Naive B cell (primary cell): ENCODE measurements at regions not wholly inside any gene's neighbourhood (a gene's known extent, or its start where the extent isn't known, plus 50 kb on each side); places are given as distances from the start of the nearest gene placed in this dataset.
A peak's percentile ranks its signal among the peaks of the same experiment; 100 is the strongest.

Source experiments
- ATAC-seq, 2 donors: fragments of 150-1000 bp; cut with Tn5 transposase; 2 replicates each; pipeline ENCODE4 v1.10.0; 2021; ENCODE audit warnings: low read depth in 2 of 2, mild to moderate bottlenecking in 2 of 2, moderate library complexity in 2 of 2
- DNase-seq: peaks from one replicate; pipeline ENCODE4 v3.0.0; 2022
- H3K27ac Mint-ChIP-seq, 6 donors: one replicate each; pipeline ENCODE4 v1.8.0; 2020 to 2022; ENCODE audit warnings: mild to moderate bottlenecking in 6 of 6, mixed read lengths in 6 of 6, moderate library complexity in 5 of 6, inconsistent platforms in 2 of 6
- H3K27me3 Mint-ChIP-seq, 3 donors: one replicate each; pipeline ENCODE4 v1.8.0; 2021 to 2022; ENCODE audit warnings: mixed read lengths in 3 of 3, mild to moderate bottlenecking in 1 of 3
- H3K36me3 Mint-ChIP-seq, 2 donors: one replicate each; pipeline ENCODE4 v1.8.0; 2020 to 2022; ENCODE audit warnings: mixed read lengths in 2 of 2, inconsistent platforms in 1 of 2, mild to moderate bottlenecking in 1 of 2
- H3K4me1 Mint-ChIP-seq, 3 donors: one replicate each; pipeline ENCODE4 v1.8.0; 2020 to 2022; ENCODE audit warnings: mixed read lengths in 3 of 3, inconsistent platforms in 1 of 3, mild to moderate bottlenecking in 1 of 3, moderate library complexity in 1 of 3
- H3K4me3 Mint-ChIP-seq, 8 donors: one replicate each; pipeline ENCODE4 v1.8.0; 2020 to 2022; ENCODE audit warnings: mild to moderate bottlenecking in 8 of 8, mixed read lengths in 8 of 8, moderate library complexity in 8 of 8, inconsistent platforms in 2 of 8
- H3K9me3 Mint-ChIP-seq, 7 donors: one replicate each; pipeline ENCODE4 v1.8.0; 2020 to 2022; ENCODE audit warnings: mixed read lengths in 7 of 7, mild to moderate bottlenecking in 5 of 7, inconsistent platforms in 2 of 7, moderate library complexity in 1 of 7

GRCh38 chr15:25955628-25956027, 92.5 kb upstream of the ATP10A start:
- Mint-ChIP-seq H3K9me3 (peaks cover 0 to 29% (median 22%) of the 10 kb centered on the region in 7 donors), H3K4me3 (no peak overlapping the region), H3K27me3 (peaks cover 14 to 26% (median 19%) of the 10 kb centered on the region in 3 donors), H3K27ac (no peak overlapping the region), H3K36me3 (peaks cover 0 to 13% of the 10 kb centered on the region in 2 donors), H3K4me1 (no peaks in the 10 kb centered on the region)
- ATAC-seq (no peak), DNase-seq (no peak)

- peaks cover 6 to 16% (median 8%) of the 10 kb centered on the region in 3 donors for H3K27me3 Mint-ChIP-seq
- H3K27ac Mint-ChIP-seq = no peak overlapping the region
- no peak for ATAC-seq
- DNase-seq = no peak
- H3K9me3 Mint-ChIP-seq = peaks cover 0 to 34% (median 20%) of the 10 kb centered on the region in 7 donors
- no peak overlapping the region for H3K4me3 Mint-ChIP-seq
- no peaks in the 10 kb centered on the region for H3K4me1 Mint-ChIP-seq
- H3K36me3 Mint-ChIP-seq = peaks cover 0 to 13% of the 10 kb centered on the region in 2 donors
Measured at GRCh38 chr15:25954398-25954797, 91.3 kb upstream of the ATP10A start.

- Mint-ChIP-seq H3K4me1 (peaks cover 3 to 6% (median 5%) of the 10 kb centered on the region in 3 donors), H3K27ac (no peak overlapping the region), H3K36me3 (peaks cover 0 to 13% of the 10 kb centered on the region in 2 donors), H3K4me3 (no peak overlapping the region), H3K9me3 (peaks cover 0 to 34% (median 23%) of the 10 kb centered on the region in 7 donors), H3K27me3 (peaks cover 0 to 8% (median 6%) of the 10 kb centered on the region in 3 donors)
- DNase-seq (no peak), ATAC-seq (no peak)
Measured at GRCh38 chr15:25950014-25950413, 86.9 kb upstream of the ATP10A start.

GRCh38 chr15:25947323-25948314, 84.5 kb upstream of the ATP10A start:
- Mint-ChIP-seq H3K36me3 (peaks cover 0 to under 1% of the 10 kb centered on the region in 2 donors), H3K27ac (peak overlapping the region in 1 of 6 donors; percentile 41), H3K4me1 (peaks cover 3 to 8% (median 5%) of the 10 kb centered on the region in 3 donors), H3K27me3 (peaks cover 0 to 6% (median 0%) of the 10 kb centered on the region in 3 donors), H3K4me3 (peak overlapping the region in 1 of 8 donors; percentile 41), H3K9me3 (peaks cover 0 to 15% (median 6%) of the 10 kb centered on the region in 7 donors)
- no peak for ATAC-seq
- DNase-seq = no peak

GRCh38 chr15:25946241-25946805, 83.2 kb upstream of the ATP10A start:
- Mint-ChIP-seq H3K4me1 (peaks cover 3 to 8% (median 5%) of the 10 kb centered on the region in 3 donors), H3K4me3 (no peak overlapping the region), H3K36me3 (no peaks in the 10 kb centered on the region), H3K9me3 (peaks cover 0 to 5% (median 0%) of the 10 kb centered on the region in 7 donors), H3K27me3 (no peaks in the 10 kb centered on the region), H3K27ac (no peak overlapping the region)
- DNase-seq (no peak), ATAC-seq (no peak)

GRCh38 chr15:25944386-25944785, 81.3 kb upstream of the ATP10A start:
- Mint-ChIP-seq H3K27me3 (no peaks in the 10 kb centered on the region), H3K4me1 (peaks cover 14 to 24% (median 22%) of the 10 kb centered on the region in 3 donors), H3K36me3 (no peaks in the 10 kb centered on the region), H3K4me3 (no peak overlapping the region), H3K9me3 (peaks cover 0 to 3% (median 0%) of the 10 kb centered on the region in 7 donors), H3K27ac (no peak overlapping the region)
- DNase-seq = no peak
- no peak for ATAC-seq

GRCh38 chr15:25943831-25944230, 80.7 kb upstream of the ATP10A start:
- Mint-ChIP-seq H3K9me3 (peaks cover 0 to 2% (median 0%) of the 10 kb centered on the region in 7 donors), H3K27me3 (no peaks in the 10 kb centered on the region), H3K4me3 (no peak overlapping the region), H3K4me1 (peaks cover 19 to 29% (median 28%) of the 10 kb centered on the region in 3 donors), H3K36me3 (no peaks in the 10 kb centered on the region), H3K27ac (no peak overlapping the region)
- ATAC-seq (no peak), DNase-seq (no peak)

- peak; percentile 90 to 96 for ATAC-seq
Measured at GRCh38 chr15:25939122-25939521, 76.0 kb upstream of the ATP10A start.

GRCh38 chr15:25937796-25938195, 74.7 kb upstream of the ATP10A start:
- Mint-ChIP-seq H3K4me1 (peaks cover 34 to 46% (median 40%) of the 10 kb centered on the region in 3 donors), H3K36me3 (no peaks in the 10 kb centered on the region), H3K27ac (peak overlapping the region in 2 of 6 donors; percentile 67 to 68), H3K9me3 (peaks cover 0 to 2% (median 0%) of the 10 kb centered on the region in 7 donors), H3K4me3 (peak overlapping the region in 2 of 8 donors; percentile 16 to 47), H3K27me3 (peaks cover 9 to 11% (median 11%) of the 10 kb centered on the region in 3 donors)
- ATAC-seq = no peak
- DNase-seq = no peak

More at GRCh38 chr15:25939122-25939521, 76.0 kb upstream of the ATP10A start:
- Mint-ChIP-seq H3K4me3 (peak overlapping the region in 7 of 8 donors; percentile 9 to 83 (median 68)), H3K36me3 (no peaks in the 10 kb centered on the region), H3K27me3 (no peaks in the 10 kb centered on the region), H3K4me1 (peaks cover 27 to 36% (median 31%) of the 10 kb centered on the region in 3 donors), H3K27ac (peak overlapping the region in 3 of 6 donors; percentile 45 to 88 (median 88)), H3K9me3 (peaks cover 0 to 2% (median 0%) of the 10 kb centered on the region in 7 donors)
- DNase-seq = peak; percentile 76

- H3K36me3 Mint-ChIP-seq = no peaks in the 10 kb centered on the region
- H3K4me3 Mint-ChIP-seq = no peak overlapping the region
- ATAC-seq (no peak), DNase-seq (no peak)
- no peak overlapping the region for H3K27ac Mint-ChIP-seq
- peaks cover 33 to 43% (median 39%) of the 10 kb centered on the region in 3 donors for H3K4me1 Mint-ChIP-seq
- H3K9me3 Mint-ChIP-seq = peaks cover 0 to 2% (median 0%) of the 10 kb centered on the region in 7 donors
- H3K27me3 Mint-ChIP-seq = peaks cover 9 to 11% (median 11%) of the 10 kb centered on the region in 3 donors
Measured at GRCh38 chr15:25936004-25936403, 72.9 kb upstream of the ATP10A start.

GRCh38 chr15:25933456-25934158, 70.5 kb upstream of the ATP10A start:
- peak; percentile 86 to 88 for ATAC-seq
- DNase-seq = peak; percentile 47
- Mint-ChIP-seq H3K27me3 (peaks cover 17 to 31% (median 27%) of the 10 kb centered on the region in 3 donors), H3K27ac (peak overlapping the region in 4 of 6 donors; percentile 39 to 78 (median 66)), H3K9me3 (peaks cover 7 to 23% (median 19%) of the 10 kb centered on the region in 7 donors), H3K4me1 (peaks cover 17 to 21% (median 17%) of the 10 kb centered on the region in 3 donors), H3K36me3 (peaks cover 13 to 16% of the 10 kb centered on the region in 2 donors), H3K4me3 (peak overlapping the region; percentile 75 to 93 (median 86))

GRCh38 chr15:25932696-25933095, 69.6 kb upstream of the ATP10A start:
- no peak for DNase-seq
- no peak for ATAC-seq
- Mint-ChIP-seq H3K9me3 (peaks cover 7 to 23% (median 19%) of the 10 kb centered on the region in 7 donors), H3K4me1 (peaks cover 11 to 13% (median 11%) of the 10 kb centered on the region in 3 donors), H3K27me3 (peaks cover 21 to 40% (median 36%) of the 10 kb centered on the region in 3 donors), H3K4me3 (no peak overlapping the region), H3K27ac (no peak overlapping the region), H3K36me3 (peaks cover 13 to 16% of the 10 kb centered on the region in 2 donors)
